ENCODE measurements at regions not wholly inside any gene's neighbourhood (a gene's known extent, or its start where the extent isn't known, plus 50 kb on each side); places are given as distances from the start of the nearest gene placed in this dataset.

GRCh38 chr18:33900638-33901037, 322.6 kb downstream of the ASXL3 start:
- TF ChIP-seq CTCF (IDR thresholded peaks at IDR 0.05) (no peak), EP300 (IDR thresholded peaks at IDR 0.05) (no peak), POLR2A (IDR thresholded peaks at IDR 0.05) (no peak)

All from tibial nerve (tissue), 4 donors.